OCI-LY7 (cell line): ENCODE measurements at regions not wholly inside any gene's neighbourhood (a gene's known extent, or its start where the extent isn't known, plus 50 kb on each side); places are given as distances from the start of the nearest gene placed in this dataset.

Experiments
- EZH2phosphoT487 ChIP-seq: fragments of 200-600 bp; sonication (generic); IDR thresholded peaks from 2 replicates; pipeline ENCODE4 v1.6.1; 2018; ENCODE audit warnings: low read depth, borderline replicate concordance, mild to moderate bottlenecking, mixed run types, antibody characterized with exemption, low read length, moderate library complexity, mixed read lengths
- TF ChIP-seq, protein P1 (sequence below): fragments of 200-600 bp; sonication (generic); conservative IDR thresholded peaks from 2 replicates; pipeline ENCODE4 v1.5.1; 2014; ENCODE audit warnings: mild to moderate bottlenecking, antibody characterized with exemption, low read length, moderate library complexity, mixed read lengths

DNA sequence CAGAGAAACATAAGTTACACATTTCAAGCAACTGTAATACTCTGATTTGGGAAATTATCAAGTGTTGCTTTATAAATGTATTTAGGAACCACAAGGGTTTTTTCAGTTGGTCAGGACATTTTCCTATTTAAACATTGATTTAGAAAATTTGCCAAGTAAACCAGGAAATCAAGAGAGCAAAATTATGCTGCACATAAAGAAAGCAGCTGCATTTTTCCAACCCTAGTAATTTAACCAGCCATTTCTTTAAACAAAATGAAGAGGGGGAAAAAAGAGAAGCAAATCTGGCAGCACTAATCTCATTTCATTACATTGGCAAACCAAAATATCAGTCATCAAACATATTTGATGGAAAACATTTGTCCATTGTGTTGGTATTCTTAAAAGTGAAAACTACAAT, 271.4 kb downstream of the TLE1 start:
- TF ChIP-seq, protein P1, sequence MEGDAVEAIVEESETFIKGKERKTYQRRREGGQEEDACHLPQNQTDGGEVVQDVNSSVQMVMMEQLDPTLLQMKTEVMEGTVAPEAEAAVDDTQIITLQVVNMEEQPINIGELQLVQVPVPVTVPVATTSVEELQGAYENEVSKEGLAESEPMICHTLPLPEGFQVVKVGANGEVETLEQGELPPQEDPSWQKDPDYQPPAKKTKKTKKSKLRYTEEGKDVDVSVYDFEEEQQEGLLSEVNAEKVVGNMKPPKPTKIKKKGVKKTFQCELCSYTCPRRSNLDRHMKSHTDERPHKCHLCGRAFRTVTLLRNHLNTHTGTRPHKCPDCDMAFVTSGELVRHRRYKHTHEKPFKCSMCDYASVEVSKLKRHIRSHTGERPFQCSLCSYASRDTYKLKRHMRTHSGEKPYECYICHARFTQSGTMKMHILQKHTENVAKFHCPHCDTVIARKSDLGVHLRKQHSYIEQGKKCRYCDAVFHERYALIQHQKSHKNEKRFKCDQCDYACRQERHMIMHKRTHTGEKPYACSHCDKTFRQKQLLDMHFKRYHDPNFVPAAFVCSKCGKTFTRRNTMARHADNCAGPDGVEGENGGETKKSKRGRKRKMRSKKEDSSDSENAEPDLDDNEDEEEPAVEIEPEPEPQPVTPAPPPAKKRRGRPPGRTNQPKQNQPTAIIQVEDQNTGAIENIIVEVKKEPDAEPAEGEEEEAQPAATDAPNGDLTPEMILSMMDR, result no peak
- no peak for TF ChIP-seq EZH2phosphoT487
